MCF 10A (cell line): ENCODE measurements at regions not wholly inside any gene's neighbourhood (a gene's known extent, or its start where the extent isn't known, plus 50 kb on each side); places are given as distances from the start of the nearest gene placed in this dataset.

ENCODE experiments used
- BruUV-seq: library from RNA; stranded (reverse); fragments of 400-500 nt; replicated peaks from 2 replicates; lab custom pipeline; 2021; lab: Mats Ljungman, UMichigan
- CTCF ChIA-PET: fragments of 300-600 bp; sonication (Branson Sonifier 250); formaldehyde crosslinking; extraction: SDS; loops from one replicate; lab custom pipeline; 2021; ENCODE audit warnings: antibody characterized with exemption, inconsistent platforms; lab: Yijun Ruan, JAX
- POLR2A ChIA-PET: fragments of 300-600, 350-650 bp; sonication (Branson Sonifier 250); formaldehyde crosslinking; extraction: SDS; loops from one replicate; lab custom pipeline; 2020; ENCODE audit warnings: antibody characterized with exemption, inconsistent platforms; lab: Yijun Ruan, JAX
- DNase-seq: peaks from one replicate; pipeline ENCODE4 v3.0.0-alpha.2; 2018; ENCODE audit not compliant: unreplicated experiment
- H3K27ac Mint-ChIP-seq: one replicate; pipeline ENCODE4 v1.8.0; 2022; ENCODE audit warnings: mild to moderate bottlenecking, low read depth, mixed read lengths; ENCODE audit not compliant: unreplicated experiment
- H3K27me3 Mint-ChIP-seq: one replicate; pipeline ENCODE4 v1.8.0; 2022; ENCODE audit warnings: mixed read lengths; ENCODE audit not compliant: insufficient read depth, unreplicated experiment
- H3K36me3 Mint-ChIP-seq: one replicate; pipeline ENCODE4 v1.8.0; 2022; ENCODE audit warnings: mild to moderate bottlenecking, moderate library complexity, mixed read lengths; ENCODE audit not compliant: insufficient read depth, unreplicated experiment
- H3K4me1 Mint-ChIP-seq: one replicate; pipeline ENCODE4 v1.8.0; 2022; ENCODE audit warnings: mixed read lengths; ENCODE audit not compliant: insufficient read depth, unreplicated experiment
- H3K4me3 Mint-ChIP-seq: one replicate; pipeline ENCODE4 v1.8.0; 2022; ENCODE audit warnings: mild to moderate bottlenecking, moderate library complexity, mixed read lengths; ENCODE audit not compliant: unreplicated experiment
- H3K9me3 Mint-ChIP-seq: one replicate; pipeline ENCODE4 v1.8.0; 2022; ENCODE audit warnings: mixed read lengths; ENCODE audit not compliant: unreplicated experiment
- CTCF ChIP-seq: fragments of 200-600 bp; IDR thresholded peaks from one replicate; pipeline ENCODE4 v1.8.0; 2022; ENCODE audit warnings: antibody characterized with exemption, mild to moderate bottlenecking; ENCODE audit not compliant: unreplicated experiment
- intact Hi-C: fragments of 100-400 bp; cut with micrococcal nuclease; formaldehyde crosslinking; loops from 2 replicates; pipeline ENCODE4 v1.14.1; 2022

- H3K4me3 Mint-ChIP-seq = no peak overlapping the region
- no peaks in the 10 kb centered on the region for H3K4me1 Mint-ChIP-seq
- no peaks in the 10 kb centered on the region for H3K36me3 Mint-ChIP-seq
- ChIA-PET POLR2A (no interaction called here), CTCF (no interaction called here)
- H3K27me3 Mint-ChIP-seq = peaks cover 61% of the 10 kb centered on the region
- H3K27ac Mint-ChIP-seq = no peak overlapping the region
- DNase-seq = no peak
- no TSS peak for BruUV-seq
- intact Hi-C loops = no loop called here
- H3K9me3 Mint-ChIP-seq = no peaks in the 10 kb centered on the region
- TF ChIP-seq CTCF = no peak
Observed at GRCh38 chr6:159380114-159380513, 210.9 kb downstream of the FNDC1 start.

DNA sequence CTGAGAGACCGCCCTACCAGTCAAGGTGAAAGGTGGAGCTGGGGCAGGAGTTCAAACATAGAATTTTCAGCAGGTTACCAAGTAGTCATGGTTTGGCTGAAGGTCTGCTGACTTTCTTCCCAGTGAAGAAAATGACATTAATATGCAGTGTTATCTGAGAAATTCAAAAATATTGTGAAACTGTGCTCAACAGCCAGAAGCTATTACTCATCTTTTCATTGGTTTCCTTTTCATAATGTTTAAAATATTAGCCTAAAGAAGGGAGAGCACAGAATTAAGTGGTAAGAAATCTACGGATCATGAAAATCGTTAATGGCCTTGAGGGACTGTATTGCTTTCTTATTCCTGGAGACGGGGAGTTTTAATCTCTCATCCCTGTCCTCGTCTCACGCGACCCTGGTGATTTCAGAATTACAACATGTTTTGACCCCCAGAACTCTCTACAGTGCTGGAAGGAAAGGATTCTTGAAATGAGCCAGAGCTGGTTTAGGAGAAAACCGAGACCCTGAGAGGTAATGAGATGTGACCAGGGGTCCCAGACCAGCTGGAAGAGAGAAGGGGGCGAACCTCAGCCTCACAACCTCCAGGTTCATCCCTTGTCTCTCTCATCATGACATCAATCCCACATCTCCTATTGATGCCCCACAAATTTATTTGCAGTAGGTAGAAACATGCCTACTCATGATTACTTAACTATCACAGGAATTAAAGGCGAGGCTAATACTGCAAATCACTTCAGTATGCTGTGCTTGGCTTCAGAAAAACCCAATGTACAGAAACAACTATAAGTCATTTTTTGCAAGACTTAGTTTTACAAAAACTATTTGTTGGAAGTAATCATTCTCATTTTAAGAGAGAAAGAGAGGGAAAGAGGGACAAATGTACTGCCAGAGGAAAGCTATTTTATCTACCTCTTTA is 209.5 kb downstream of the FNDC1 start:
- H3K4me1 Mint-ChIP-seq = no peaks in the 10 kb centered on the region
- ChIA-PET CTCF (no interaction called here), POLR2A (no interaction called here)
- H3K27me3 Mint-ChIP-seq = peaks cover 51% of the 10 kb centered on the region
- no peaks in the 10 kb centered on the region for H3K9me3 Mint-ChIP-seq
- intact Hi-C loops = no loop called here
- no peak overlapping the region for H3K27ac Mint-ChIP-seq
- no peaks in the 10 kb centered on the region for H3K36me3 Mint-ChIP-seq
- no TSS peak for BruUV-seq
- H3K4me3 Mint-ChIP-seq = no peak overlapping the region
- peak; percentile 16 for DNase-seq
- no peak for TF ChIP-seq CTCF

DNA sequence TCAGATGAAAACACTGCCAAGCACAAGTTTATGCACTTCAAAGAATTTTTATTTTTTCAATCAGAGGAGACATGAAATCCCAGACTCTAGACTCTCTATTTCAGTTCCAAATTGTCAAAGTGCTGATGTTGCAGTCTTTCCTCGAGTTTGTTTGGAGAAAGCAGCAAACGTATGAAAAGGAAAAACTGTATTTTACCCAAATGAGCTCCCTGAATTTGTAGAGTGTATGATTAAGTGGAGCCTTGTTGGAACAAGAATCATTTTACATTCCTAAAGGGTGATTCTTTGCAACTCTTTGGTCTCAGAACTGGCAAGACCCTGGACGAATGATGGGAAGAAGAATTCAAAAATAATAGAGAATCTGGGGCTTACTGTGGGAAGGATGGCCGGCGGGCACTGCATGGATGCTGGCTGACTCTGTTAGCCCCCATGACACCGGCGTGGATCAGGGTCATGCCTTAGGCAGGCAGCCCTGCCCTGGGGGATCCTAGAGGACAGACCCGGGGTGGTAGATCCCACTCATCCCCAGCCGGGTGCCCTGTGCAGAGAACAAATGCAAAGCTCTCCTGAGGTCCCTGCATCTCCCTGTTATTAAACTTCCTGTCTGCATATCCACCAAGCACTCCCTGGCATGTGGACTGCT is 207.4 kb downstream of the FNDC1 start:
- peaks cover 8% of the 10 kb centered on the region for H3K9me3 Mint-ChIP-seq
- no peak for DNase-seq
- intact Hi-C loops = no loop called here
- TF ChIP-seq CTCF = no peak
- peaks cover 6% of the 10 kb centered on the region for H3K36me3 Mint-ChIP-seq
- H3K4me3 Mint-ChIP-seq = no peak overlapping the region
- ChIA-PET POLR2A (interaction anchor here (0.6 kb wide), 1 partner anchor 31 kb away, joined by 3 read pairs; no protein-coding TSS in a partner anchor), CTCF (no interaction called here)
- H3K4me1 Mint-ChIP-seq = no peaks in the 10 kb centered on the region
- no peak overlapping the region for H3K27ac Mint-ChIP-seq
- peaks cover 31% of the 10 kb centered on the region for H3K27me3 Mint-ChIP-seq
- BruUV-seq = no TSS peak

GRCh38 chr6:159375014-159375413 is 205.8 kb downstream of the FNDC1 start:
- BruUV-seq = no TSS peak
- H3K27ac Mint-ChIP-seq = no peak overlapping the region

More at GRCh38 chr6:159375014-159375413, 205.8 kb downstream of the FNDC1 start:
- CTCF ChIA-PET = interaction anchor here (0.7 to 1.1 kb wide), 2 partner anchors 123 to 236 kb away, joined by 3 to 4 read pairs; no protein-coding TSS in a partner anchor
- peaks cover 6% of the 10 kb centered on the region for H3K36me3 Mint-ChIP-seq
- intact Hi-C loops = no loop called here
- POLR2A ChIA-PET = no interaction called here
- TF ChIP-seq CTCF = no peak
- peaks cover 23% of the 10 kb centered on the region for H3K27me3 Mint-ChIP-seq
- DNase-seq = no peak
- H3K4me1 Mint-ChIP-seq = no peaks in the 10 kb centered on the region
- H3K4me3 Mint-ChIP-seq = no peak overlapping the region
- peaks cover 8% of the 10 kb centered on the region for H3K9me3 Mint-ChIP-seq
